ENCODE measurements at regions not wholly inside any gene's neighbourhood (a gene's known extent, or its start where the extent isn't known, plus 50 kb on each side); places are given as distances from the start of the nearest gene placed in this dataset.

DNA sequence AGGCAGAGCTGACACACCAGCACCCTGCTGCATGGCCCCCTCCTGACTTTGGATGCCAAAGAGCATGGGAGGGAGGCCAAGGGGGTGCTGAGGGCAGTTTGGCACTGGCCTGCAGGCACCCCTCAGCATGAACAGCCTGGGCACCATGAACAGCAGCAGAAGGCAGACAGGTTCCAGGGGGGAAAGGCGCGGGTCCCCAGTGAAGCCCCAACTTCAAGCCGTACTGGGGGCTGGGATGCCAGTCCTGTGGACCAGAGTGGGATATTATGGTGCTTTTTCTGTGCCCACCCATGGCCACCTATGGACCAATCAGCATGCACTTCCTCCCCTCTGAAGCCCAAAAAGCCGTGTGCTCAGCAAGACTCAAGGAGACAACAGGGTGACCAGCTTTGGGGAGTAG lies 389.9 kb downstream of the TEX13C start:
- H3K9ac ChIP-seq (ENCODE audit: insufficient read depth, low read length) = no peak overlapping the region
- H3K27ac ChIP-seq (ENCODE audit: insufficient read depth, low read length) = no peak overlapping the region

DNA sequence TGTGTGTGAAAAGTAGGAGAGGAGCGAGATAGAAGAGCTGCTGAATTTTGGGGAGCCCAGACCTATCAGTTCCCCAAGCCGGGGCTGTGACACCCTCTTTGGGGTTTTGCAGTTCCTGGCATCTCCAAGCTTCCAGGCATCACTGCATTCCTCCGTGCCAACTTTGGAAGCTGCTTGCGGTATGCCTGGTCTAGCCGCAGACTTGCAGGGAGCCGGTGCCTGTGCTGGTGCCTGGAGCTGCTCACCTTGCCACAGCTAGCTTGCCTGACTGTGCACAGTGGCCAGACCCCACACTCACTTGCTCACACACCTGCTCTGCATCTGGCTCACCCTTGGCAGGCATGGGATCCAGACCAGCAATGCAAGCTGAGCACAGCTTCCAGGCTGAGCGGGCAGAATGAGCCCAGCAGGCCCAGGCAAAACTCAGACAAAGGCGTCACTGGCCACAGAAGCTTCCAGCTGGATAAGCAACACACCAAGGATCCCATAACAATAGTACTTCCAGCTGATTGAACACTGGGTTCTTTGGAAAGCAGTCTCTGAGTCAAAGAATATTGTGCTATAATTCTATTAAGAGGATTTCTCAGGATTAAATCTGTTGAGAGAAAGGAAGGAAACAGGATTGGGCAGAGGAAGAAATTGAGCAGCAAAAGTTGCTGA lies 390.9 kb downstream of the TEX13C start:
- no peak overlapping the region for H3K4me2 ChIP-seq (ENCODE audit: extremely low read depth, insufficient read depth, low read length)
- no peaks in the 10 kb centered on the region for H3K27me3 ChIP-seq (ENCODE audit: control insufficient read depth, insufficient read depth, low read length)
- H3K9ac ChIP-seq (ENCODE audit: insufficient read depth, low read length) = no peak overlapping the region
- H3K79me2 ChIP-seq (ENCODE audit: control insufficient read depth, insufficient read depth, low read length) = no peaks in the 10 kb centered on the region
- TF ChIP-seq EZH2 (IDR thresholded peaks at IDR 0.05; ENCODE audit: low read length, missing control alignments) = no peak
- TF ChIP-seq, protein P1, sequence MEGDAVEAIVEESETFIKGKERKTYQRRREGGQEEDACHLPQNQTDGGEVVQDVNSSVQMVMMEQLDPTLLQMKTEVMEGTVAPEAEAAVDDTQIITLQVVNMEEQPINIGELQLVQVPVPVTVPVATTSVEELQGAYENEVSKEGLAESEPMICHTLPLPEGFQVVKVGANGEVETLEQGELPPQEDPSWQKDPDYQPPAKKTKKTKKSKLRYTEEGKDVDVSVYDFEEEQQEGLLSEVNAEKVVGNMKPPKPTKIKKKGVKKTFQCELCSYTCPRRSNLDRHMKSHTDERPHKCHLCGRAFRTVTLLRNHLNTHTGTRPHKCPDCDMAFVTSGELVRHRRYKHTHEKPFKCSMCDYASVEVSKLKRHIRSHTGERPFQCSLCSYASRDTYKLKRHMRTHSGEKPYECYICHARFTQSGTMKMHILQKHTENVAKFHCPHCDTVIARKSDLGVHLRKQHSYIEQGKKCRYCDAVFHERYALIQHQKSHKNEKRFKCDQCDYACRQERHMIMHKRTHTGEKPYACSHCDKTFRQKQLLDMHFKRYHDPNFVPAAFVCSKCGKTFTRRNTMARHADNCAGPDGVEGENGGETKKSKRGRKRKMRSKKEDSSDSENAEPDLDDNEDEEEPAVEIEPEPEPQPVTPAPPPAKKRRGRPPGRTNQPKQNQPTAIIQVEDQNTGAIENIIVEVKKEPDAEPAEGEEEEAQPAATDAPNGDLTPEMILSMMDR (conservative IDR thresholded peaks at IDR 0.05 in 1 of 2, IDR thresholded peaks at IDR 0.05 in 1 of 2; ENCODE audit: low read depth in 1 of 2, low read length in 2 of 2) = no peak
- no peak overlapping the region for H3K4me3 ChIP-seq (replicated peaks in 1 of 4; ENCODE audit: control extremely low read depth in 1 of 4, insufficient read depth in 1 of 4, low read depth in 3 of 4, low read length in 4 of 4)
- no peak overlapping the region for H3K27ac ChIP-seq (ENCODE audit: insufficient read depth, low read length)
- H2AFZ ChIP-seq (ENCODE audit: low read length) = no peak overlapping the region
- no peaks in the 10 kb centered on the region for H3K9me3 ChIP-seq (ENCODE audit: control insufficient read depth, insufficient read depth, low read depth, low read length)
- H4K20me1 ChIP-seq (ENCODE audit: control insufficient read depth, extremely low read depth, insufficient read depth, low read length) = no peaks in the 10 kb centered on the region
- H3K4me1 ChIP-seq (ENCODE audit: control insufficient read depth, extremely low read depth, insufficient read depth, low read length) = no peaks in the 10 kb centered on the region
- DNase-seq (ENCODE audit: low read depth in 2 of 2) = no peak
- H3K36me3 ChIP-seq (ENCODE audit: control insufficient read depth, insufficient read depth, low read length) = no peaks in the 10 kb centered on the region

More for the DNA sequence above, 389.9 kb downstream of the TEX13C start:
- no peaks in the 10 kb centered on the region for H3K9me3 ChIP-seq (ENCODE audit: control insufficient read depth, insufficient read depth, low read depth, low read length)
- DNase-seq (ENCODE audit: low read depth in 2 of 2) = no peak
- no peaks in the 10 kb centered on the region for H3K36me3 ChIP-seq (ENCODE audit: control insufficient read depth, insufficient read depth, low read length)
- no peaks in the 10 kb centered on the region for H3K79me2 ChIP-seq (ENCODE audit: control insufficient read depth, insufficient read depth, low read length)
- no peak for TF ChIP-seq EZH2 (IDR thresholded peaks at IDR 0.05; ENCODE audit: low read length, missing control alignments)
- TF ChIP-seq, protein P1 (conservative IDR thresholded peaks at IDR 0.05 in 1 of 2, IDR thresholded peaks at IDR 0.05 in 1 of 2; ENCODE audit: low read depth in 1 of 2, low read length in 2 of 2) = no peak
- H2AFZ ChIP-seq (ENCODE audit: low read length) = no peak overlapping the region
- no peaks in the 10 kb centered on the region for H4K20me1 ChIP-seq (ENCODE audit: control insufficient read depth, extremely low read depth, insufficient read depth, low read length)
- H3K4me3 ChIP-seq (replicated peaks in 1 of 4; ENCODE audit: control extremely low read depth in 1 of 4, insufficient read depth in 1 of 4, low read depth in 3 of 4, low read length in 4 of 4) = no peak overlapping the region
- no peak overlapping the region for H3K4me2 ChIP-seq (ENCODE audit: extremely low read depth, insufficient read depth, low read length)
- no peaks in the 10 kb centered on the region for H3K27me3 ChIP-seq (ENCODE audit: control insufficient read depth, insufficient read depth, low read length)
- no peaks in the 10 kb centered on the region for H3K4me1 ChIP-seq (ENCODE audit: control insufficient read depth, extremely low read depth, insufficient read depth, low read length)

DNA sequence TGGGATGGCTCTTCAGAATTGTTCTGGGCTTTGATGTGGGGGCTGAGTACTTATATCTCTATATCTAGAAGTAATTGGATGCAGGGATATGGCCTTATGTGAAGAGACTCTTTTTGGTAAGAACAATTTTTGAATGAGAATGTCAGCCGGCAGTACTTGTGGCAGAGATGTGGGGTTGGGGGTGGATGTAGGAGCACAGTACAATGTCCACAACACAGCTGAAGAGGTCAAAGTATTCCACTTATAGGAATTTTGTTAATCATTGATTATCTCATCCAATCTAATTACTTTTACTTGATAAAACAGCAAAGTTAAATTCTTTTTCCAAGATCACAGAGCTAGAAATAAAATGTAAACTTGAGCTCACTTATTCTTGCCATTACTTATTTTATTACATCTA lies 391.4 kb downstream of the TEX13C start:
- Histone ChIP-seq H3K4me1 (ENCODE audit: control insufficient read depth, extremely low read depth, insufficient read depth, low read length) (no peaks in the 10 kb centered on the region), H4K20me1 (ENCODE audit: control insufficient read depth, extremely low read depth, insufficient read depth, low read length) (no peaks in the 10 kb centered on the region), H3K36me3 (ENCODE audit: control insufficient read depth, insufficient read depth, low read length) (no peaks in the 10 kb centered on the region), H3K9me3 (ENCODE audit: control insufficient read depth, insufficient read depth, low read depth, low read length) (no peaks in the 10 kb centered on the region), H3K9ac (ENCODE audit: insufficient read depth, low read length) (no peak overlapping the region), H3K27ac (ENCODE audit: insufficient read depth, low read length) (no peak overlapping the region), H3K4me3 (replicated peaks in 1 of 4; ENCODE audit: control extremely low read depth in 1 of 4, insufficient read depth in 1 of 4, low read depth in 3 of 4, low read length in 4 of 4) (no peak overlapping the region), H3K27me3 (ENCODE audit: control insufficient read depth, insufficient read depth, low read length) (no peaks in the 10 kb centered on the region), H3K4me2 (ENCODE audit: extremely low read depth, insufficient read depth, low read length) (no peak overlapping the region), H2AFZ (ENCODE audit: low read length) (no peak overlapping the region), H3K79me2 (ENCODE audit: control insufficient read depth, insufficient read depth, low read length) (no peaks in the 10 kb centered on the region)
- TF ChIP-seq, protein P1 (conservative IDR thresholded peaks at IDR 0.05 in 1 of 2, IDR thresholded peaks at IDR 0.05 in 1 of 2; ENCODE audit: low read depth in 1 of 2, low read length in 2 of 2) = no peak
- no peak for TF ChIP-seq EZH2 (IDR thresholded peaks at IDR 0.05; ENCODE audit: low read length, missing control alignments)
- no peak for DNase-seq (ENCODE audit: low read depth in 2 of 2)

Measured in fibroblast of lung (primary cell).